NCI-H2081 treated with DMSO at 0.1 percent for 48 hours (cell line): ENCODE measurements at regions not wholly inside any gene's neighbourhood (a gene's known extent, or its start where the extent isn't known, plus 50 kb on each side); places are given as distances from the start of the nearest gene placed in this dataset.

Source experiments
- DNase-seq: peaks from one replicate; lab custom pipeline; 2025; lab: John Stamatoyannopoulos, UW

DNA sequence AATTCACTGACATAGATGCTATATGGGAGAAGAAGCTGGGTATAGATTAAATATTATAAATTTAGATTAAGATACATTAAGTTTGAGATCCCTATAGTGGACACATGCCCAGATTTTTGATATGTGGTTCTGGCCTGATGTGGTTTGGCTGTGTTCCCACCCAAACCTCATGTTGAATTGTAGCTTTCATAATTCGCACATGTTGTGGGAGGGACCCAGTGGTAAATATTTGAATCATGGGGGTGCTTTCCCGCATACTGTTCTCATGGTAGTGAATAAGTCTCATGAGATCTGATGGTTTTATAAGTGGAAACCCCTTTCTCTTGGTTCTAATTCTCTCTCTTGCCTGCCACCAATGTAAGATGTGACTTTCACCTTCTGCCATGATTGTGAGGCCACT, 189.4 kb upstream of the CD96 start:
- no peak for DNase-seq

DNA sequence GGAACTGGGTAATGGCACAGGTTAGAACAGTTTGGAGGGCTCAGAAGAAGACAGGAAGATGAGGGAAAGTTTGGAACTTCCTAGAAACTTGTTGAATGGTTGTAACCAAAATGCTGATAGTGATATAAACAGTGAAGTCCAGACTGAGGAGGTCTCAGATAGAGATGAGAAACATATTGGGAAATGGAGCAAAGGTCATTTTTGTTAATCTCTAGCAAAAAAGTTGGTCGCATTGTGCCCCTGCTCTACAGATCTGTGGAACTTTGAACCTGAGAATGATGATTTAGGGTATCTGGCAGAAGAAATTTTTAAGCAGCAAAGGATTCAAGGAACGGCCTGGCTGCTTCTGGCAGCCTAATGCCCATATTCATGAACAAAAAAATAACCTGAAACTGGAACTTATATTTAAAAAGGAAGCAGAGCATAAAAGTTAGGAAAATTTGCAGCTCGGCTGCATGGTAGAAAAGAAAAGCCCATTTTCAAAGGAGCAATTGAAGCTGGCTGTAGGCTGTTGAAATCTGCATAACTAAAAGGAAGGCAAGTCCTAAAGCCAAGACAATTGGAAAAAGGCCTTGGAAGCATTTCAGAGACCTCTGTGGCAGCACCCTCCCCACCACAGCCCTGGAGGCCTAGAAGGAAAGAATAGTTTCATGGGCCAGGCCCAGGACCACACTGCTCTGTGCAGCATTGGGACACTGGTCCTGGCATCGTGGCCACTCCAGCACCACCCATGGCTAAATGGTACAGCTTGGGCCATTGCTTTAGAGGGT, 182.6 kb upstream of the CD96 start:
- no peak for DNase-seq

DNA sequence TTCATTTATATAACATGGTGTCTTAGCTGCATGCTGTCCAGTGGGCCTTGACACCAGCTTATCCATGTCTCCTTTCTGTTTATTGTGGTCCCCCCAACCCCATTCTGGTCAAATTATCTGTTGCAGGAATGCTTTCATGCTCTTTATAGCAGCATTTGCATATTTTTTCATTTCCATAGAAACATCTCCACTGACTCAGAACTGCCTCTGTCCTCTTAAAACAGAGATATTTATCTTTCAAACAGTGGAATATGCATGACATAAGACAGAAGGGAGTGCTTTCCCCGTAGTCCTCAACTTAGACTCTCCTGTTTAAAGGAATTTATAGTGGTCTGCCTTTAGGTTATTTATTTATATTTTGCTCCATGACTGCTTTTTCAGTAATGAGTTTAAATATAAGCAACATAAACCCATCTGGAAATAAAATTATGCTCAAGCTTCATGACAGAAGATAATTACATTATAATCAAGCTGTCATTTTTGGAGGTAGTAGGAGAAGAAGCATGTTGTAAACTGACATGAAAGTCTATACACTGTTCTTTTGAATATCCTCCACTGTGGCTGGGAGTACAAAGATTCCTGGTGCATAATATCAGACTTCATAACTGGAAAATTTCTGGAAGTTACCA, 179.5 kb upstream of the CD96 start:
- DNase-seq, result no peak

DNA sequence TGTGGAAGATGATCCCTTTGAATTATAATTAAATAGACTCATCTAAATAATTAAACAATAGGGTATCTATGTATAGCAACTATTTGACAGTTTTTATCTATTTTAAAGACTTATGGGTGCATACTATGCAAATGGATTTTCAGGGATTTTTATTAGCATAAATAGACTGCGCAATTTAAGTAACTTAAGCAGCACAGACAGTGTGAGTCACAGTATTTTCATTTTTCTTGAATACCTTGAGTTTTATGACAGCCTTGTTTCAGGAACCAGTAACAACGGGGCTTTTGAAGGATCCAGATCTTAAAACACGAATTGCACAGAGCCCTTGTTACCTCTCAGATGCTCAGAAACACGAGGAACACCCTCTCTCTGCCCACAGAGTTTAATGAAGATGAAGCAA, 175.5 kb upstream of the CD96 start:
- no peak for DNase-seq

GRCh38 chr3:111368056-111368455, 173.9 kb upstream of the CD96 start:
- DNase-seq, result no peak

- DNase-seq, result no peak
Measured at GRCh38 chr3:111369958-111370357, 172.0 kb upstream of the CD96 start.

DNA sequence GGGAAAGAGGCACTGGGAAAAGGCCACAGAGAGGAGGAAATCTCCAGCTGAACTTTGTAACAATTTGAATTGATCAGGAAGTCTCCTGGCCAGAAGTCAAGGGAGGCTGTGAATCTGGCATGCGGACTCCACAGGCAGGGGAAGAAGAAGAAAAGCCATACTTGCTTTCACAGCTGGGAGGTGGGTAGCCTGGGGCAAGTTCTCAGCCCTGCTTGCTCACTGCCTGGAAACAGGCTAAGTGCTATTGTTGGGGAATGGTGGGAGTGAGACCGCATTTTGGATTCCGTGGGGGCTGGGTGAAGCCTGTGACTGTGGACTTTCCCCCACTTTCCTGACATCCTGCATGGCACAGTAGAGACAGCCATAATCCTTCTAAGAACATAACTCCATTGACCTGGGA, 168.8 kb upstream of the CD96 start:
- no peak for DNase-seq

GRCh38 chr3:111373861-111374260, 168.1 kb upstream of the CD96 start:
- DNase-seq, result no peak

- no peak for DNase-seq
Measured at GRCh38 chr3:111385971-111386495, 156.0 kb upstream of the CD96 start.

DNA sequence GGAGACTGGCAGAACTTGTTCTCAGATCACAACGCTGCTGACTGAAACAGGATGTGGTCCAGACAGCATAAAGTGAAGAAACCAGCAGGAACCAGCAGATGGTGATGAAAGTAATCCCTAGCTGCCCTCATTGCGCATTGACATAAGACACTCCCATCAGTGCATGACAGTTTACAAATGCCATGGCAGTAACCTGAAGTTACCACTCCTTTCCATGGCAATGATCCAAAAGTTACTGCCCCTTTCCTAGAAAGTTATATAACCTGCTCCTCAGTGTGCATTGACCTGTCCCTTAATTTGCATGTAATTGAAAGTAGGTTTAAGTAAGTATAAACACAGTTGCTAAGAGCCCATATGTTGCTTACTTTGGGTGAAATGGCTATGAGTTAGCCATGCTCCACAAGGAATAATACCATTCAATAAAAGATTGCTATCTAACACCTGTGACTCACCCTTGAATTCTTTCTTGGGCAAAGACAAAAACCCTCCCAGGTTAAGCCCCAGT, 149.1 kb upstream of the CD96 start:
- no peak for DNase-seq

GRCh38 chr3:111412656-111413055, 129.3 kb upstream of the CD96 start:
- no peak for DNase-seq

GRCh38 chr3:111414531-111414930, 127.5 kb upstream of the CD96 start:
- DNase-seq, result no peak

- DNase-seq, result no peak
Measured at GRCh38 chr3:111415018-111415417, 127.0 kb upstream of the CD96 start.

DNA sequence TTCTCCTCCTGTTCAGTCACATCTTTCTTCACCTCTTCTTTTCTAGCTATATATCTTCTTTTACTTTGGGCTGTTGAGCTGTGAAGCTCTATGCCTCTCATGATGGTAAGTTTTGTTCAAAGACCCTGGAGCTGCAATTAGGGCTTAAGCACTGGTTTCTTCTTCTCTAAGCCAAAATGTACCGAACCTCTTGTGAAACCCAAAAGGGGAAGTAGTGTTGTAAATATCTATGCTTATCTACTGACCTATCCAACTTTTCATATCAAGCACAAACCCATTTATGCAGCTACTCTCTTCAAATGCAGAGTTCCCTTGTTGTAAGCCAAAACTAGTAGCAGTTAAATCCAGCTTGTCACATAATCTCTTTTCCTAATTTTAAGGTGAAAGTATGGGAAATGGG, 123.6 kb upstream of the CD96 start:
- DNase-seq, result no peak

DNA sequence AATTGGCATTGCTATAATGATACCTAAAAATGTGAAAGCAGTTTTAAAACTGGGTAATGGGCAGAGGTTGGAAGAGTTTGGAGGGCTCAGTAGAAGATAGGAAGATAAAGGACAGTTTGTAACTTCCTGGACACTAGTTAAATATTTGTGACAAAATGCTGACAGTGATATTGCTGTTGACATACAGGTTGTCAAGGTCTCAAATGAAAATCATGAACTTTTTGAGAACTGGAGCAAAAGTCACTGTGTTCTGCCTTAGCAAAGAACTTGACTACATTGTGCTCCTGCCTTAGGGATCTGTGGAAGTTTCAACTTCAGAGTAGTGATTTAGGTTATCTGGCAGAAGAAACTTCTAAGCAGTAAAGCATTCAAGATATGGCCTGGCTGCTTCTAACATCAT, 113.7 kb upstream of the CD96 start:
- DNase-seq, result no peak

GRCh38 chr3:111434941-111435622, 106.9 kb upstream of the CD96 start:
- no peak for DNase-seq

- DNase-seq, result no peak
Measured at GRCh38 chr3:111438283-111438682, 103.7 kb upstream of the CD96 start.

- DNase-seq, result no peak
Measured at GRCh38 chr3:111454551-111454950, 87.4 kb upstream of the CD96 start.

- DNase-seq, result no peak
Measured at GRCh38 chr3:111465081-111465670, 76.8 kb upstream of the CD96 start.

DNA sequence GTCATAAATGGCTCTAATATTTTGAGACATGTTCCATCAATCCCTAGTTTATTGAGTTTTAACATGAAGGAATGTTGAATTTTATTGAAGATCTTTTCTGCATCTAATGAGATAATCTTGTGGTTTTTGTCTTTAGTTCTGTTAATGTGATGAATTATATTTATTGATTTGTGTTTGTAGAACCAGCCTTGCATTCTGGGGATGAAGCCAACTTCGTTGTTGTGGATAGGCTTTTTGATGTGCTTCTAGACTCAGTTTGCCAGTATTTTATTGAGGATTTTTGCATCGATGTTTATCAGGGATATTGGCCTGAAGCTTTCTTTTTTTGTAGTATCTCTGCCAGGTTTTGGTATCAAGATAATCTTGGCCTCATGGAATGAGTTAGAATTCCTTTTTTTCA, 72.0 kb upstream of the CD96 start:
- no peak for DNase-seq

DNA sequence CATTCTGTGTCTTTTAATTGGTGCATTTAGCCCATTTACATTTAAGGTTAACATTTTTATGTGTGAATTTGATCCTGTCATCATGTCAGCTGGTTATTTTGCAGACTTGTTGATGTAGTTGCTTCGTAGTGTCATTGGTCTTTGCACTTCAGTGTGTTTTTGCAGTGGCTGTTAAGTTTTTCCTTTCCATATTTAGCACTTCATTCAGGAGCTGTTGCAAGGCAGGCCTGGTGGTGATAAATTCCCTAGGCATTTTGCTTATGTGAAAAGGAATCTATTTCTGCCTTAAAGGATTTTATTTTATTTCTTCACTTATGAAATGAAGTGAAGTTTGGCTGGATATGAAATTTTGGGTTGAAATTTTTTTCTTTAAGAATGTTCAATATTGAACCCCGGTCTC, 70.2 kb upstream of the CD96 start:
- DNase-seq, result no peak

- no peak for DNase-seq
Measured at GRCh38 chr3:111472556-111472955, 69.4 kb upstream of the CD96 start.

DNA sequence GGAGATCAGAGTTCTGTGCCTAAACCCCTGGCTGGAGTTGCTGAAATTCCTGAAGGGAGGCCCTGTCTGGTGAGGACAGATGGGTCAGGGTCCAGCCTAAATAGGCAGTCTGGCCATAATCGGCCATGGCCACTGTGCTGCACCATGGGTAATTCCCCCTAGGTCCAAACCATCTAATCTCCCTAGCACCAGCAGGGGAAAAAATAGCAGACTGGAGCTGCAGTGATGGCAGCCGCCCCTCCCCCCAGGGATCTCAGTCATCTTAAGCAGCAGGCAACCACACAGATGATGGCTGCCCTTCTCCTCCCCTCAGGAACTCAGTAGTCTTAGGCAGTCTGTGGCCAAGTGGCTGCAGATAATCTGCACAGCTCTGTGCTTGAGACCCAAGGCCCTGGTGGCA, 68.4 kb upstream of the CD96 start:
- DNase-seq, result no peak
